Tibial nerve (tissue), 4 donors: ENCODE measurements at regions not wholly inside any gene's neighbourhood (a gene's known extent, or its start where the extent isn't known, plus 50 kb on each side); places are given as distances from the start of the nearest gene placed in this dataset.

ENCODE experiments used
- EP300 ChIP-seq, 2 donors: sonication (generic); formaldehyde crosslinking; IDR thresholded peaks; one replicate each; pipeline ENCODE4 v1.6.1; 2017; ENCODE audit warnings: antibody characterized with exemption in 2 of 2, mild to moderate bottlenecking in 1 of 2
- POLR2A ChIP-seq, 2 donors: fragments of 450-650 bp; IDR thresholded peaks; one replicate each; pipeline ENCODE4 v1.6.1; 2017; ENCODE audit warnings: antibody characterized with exemption in 2 of 2, mild to moderate bottlenecking in 2 of 2, moderate library complexity in 2 of 2
- TF ChIP-seq, protein P1 (sequence below), 5 experiments: fragments of 200-600 bp in 3 of 5; fragments of 450-650 bp in 2 of 5; sonication (generic) in 3 of 5; IDR thresholded peaks; one replicate each; pipeline ENCODE4 v1.5.1; 2016 to 2019; ENCODE audit warnings: antibody characterized with exemption in 5 of 5, mild to moderate bottlenecking in 3 of 5, moderate library complexity in 2 of 5

DNA sequence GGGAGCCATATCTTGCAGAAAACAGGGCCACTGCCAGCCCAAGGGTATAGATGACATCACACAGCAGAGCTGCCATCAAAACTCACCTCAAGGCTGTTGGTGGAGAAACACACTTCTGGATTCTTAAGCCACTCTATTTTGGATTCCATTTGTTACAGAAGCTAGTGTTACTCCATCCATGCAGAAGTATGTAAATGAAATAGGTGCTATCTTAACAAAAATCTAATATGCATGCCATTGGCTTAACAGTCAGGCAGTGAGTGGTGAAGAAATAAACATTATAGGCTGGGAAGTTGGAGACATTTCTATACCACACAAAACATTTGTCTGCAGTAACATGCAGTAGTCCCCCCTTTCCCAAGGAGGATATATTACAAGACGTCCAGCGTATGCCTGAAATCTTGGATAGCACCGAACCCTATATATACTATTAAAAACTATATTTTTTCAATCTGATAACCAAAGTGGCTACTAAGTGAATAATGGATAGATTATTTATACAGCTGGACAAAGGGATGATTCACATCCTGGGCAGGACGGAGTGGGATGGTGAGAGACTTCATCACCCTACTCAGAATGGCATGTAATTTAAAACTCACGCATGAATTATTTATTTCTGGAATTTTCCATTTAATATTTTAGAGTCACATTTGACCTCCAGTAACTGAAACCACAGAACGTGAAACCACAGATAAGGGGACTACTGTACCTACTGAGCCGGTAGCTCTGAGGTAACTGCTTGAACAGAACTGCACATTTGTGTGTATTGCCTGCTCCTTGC is 160.0 kb upstream of the PLN start:
- TF ChIP-seq, protein P1, sequence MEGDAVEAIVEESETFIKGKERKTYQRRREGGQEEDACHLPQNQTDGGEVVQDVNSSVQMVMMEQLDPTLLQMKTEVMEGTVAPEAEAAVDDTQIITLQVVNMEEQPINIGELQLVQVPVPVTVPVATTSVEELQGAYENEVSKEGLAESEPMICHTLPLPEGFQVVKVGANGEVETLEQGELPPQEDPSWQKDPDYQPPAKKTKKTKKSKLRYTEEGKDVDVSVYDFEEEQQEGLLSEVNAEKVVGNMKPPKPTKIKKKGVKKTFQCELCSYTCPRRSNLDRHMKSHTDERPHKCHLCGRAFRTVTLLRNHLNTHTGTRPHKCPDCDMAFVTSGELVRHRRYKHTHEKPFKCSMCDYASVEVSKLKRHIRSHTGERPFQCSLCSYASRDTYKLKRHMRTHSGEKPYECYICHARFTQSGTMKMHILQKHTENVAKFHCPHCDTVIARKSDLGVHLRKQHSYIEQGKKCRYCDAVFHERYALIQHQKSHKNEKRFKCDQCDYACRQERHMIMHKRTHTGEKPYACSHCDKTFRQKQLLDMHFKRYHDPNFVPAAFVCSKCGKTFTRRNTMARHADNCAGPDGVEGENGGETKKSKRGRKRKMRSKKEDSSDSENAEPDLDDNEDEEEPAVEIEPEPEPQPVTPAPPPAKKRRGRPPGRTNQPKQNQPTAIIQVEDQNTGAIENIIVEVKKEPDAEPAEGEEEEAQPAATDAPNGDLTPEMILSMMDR (IDR thresholded peaks at IDR 0.05), result no peak
- TF ChIP-seq EP300 (IDR thresholded peaks at IDR 0.05) (no peak), POLR2A (IDR thresholded peaks at IDR 0.05) (no peak)
